Endodermal cell (in vitro differentiated cells): ENCODE measurements at regions not wholly inside any gene's neighbourhood (a gene's known extent, or its start where the extent isn't known, plus 50 kb on each side); places are given as distances from the start of the nearest gene placed in this dataset.

Experiments used
- DNase-seq: peaks from one replicate; pipeline ENCODE4 v3.0.0-alpha.2; 2017
- H3K27ac ChIP-seq: 2 replicates; pipeline ENCODE4 v1.5.1; 2013; ENCODE audit warnings: mild to moderate bottlenecking, low read depth, low read length, moderate library complexity
- H3K27me3 ChIP-seq: 2 replicates; pipeline ENCODE4 v1.6.1; 2013; ENCODE audit warnings: mild to moderate bottlenecking, low read length, moderate library complexity; ENCODE audit not compliant: insufficient read depth, control insufficient read depth, poor library complexity, severe bottlenecking
- H3K36me3 ChIP-seq: 2 replicates; pipeline ENCODE4 v1.7.0; 2013; ENCODE audit warnings: mild to moderate bottlenecking, low read length, moderate library complexity; ENCODE audit not compliant: control insufficient read depth, insufficient read depth
- H3K4me1 ChIP-seq: one replicate; pipeline ENCODE4 v1.7.0; 2013; ENCODE audit warnings: low read length; ENCODE audit not compliant: control insufficient read depth, insufficient read depth
- H3K4me3 ChIP-seq: 2 replicates; pipeline ENCODE4 v1.5.1; 2013; ENCODE audit warnings: mild to moderate bottlenecking, low read length, moderate library complexity
- H3K9ac ChIP-seq: 2 replicates; pipeline ENCODE4 v1.6.1; 2013; ENCODE audit warnings: mild to moderate bottlenecking, low read length, moderate library complexity; ENCODE audit not compliant: poor library complexity, severe bottlenecking; ENCODE audit errors: extremely low read depth
- H3K9me3 ChIP-seq: 2 replicates; pipeline ENCODE4 v1.6.1; 2013; ENCODE audit warnings: mild to moderate bottlenecking, low read length, moderate library complexity; ENCODE audit not compliant: control insufficient read depth
- H3K27ac Mint-ChIP-seq: 2 replicates; pipeline ENCODE4 v1.8.0; 2020; ENCODE audit warnings: mixed read lengths
- H3K27me3 Mint-ChIP-seq: 2 replicates; pipeline ENCODE4 v1.8.0; 2021; ENCODE audit warnings: mild to moderate bottlenecking, mixed read lengths; ENCODE audit not compliant: insufficient read depth
- H3K36me3 Mint-ChIP-seq: 2 replicates; pipeline ENCODE4 v1.8.0; 2020; ENCODE audit warnings: low read depth, mixed read lengths
- H3K4me1 Mint-ChIP-seq: 2 replicates; pipeline ENCODE4 v1.8.0; 2020; ENCODE audit warnings: mixed read lengths
- H3K4me3 Mint-ChIP-seq: 2 replicates; pipeline ENCODE4 v1.8.0; 2020; ENCODE audit warnings: mild to moderate bottlenecking, moderate library complexity, mixed read lengths
- H3K9me3 Mint-ChIP-seq: 2 replicates; pipeline ENCODE4 v1.8.0; 2020; ENCODE audit warnings: mild to moderate bottlenecking, mixed read lengths
- WGBS, 2 experiments: methylation state at CpG; one replicate each; pipeline versions ENCODE4 v1.1.5 to v1.1.7; 2013; ENCODE audit warnings: missing lambda C conversion rate in 2 of 2, mixed read lengths in 1 of 2; ENCODE audit not compliant: insufficient coverage in 1 of 2, insufficient read length in 1 of 2; 5-methylcytosine and 5-hydroxymethylcytosine counted together
- TF ChIP-seq, protein P1 (sequence below): fragments of 200-600 bp; sonication (generic); conservative IDR thresholded peaks from 2 replicates; pipeline ENCODE4 v1.5.0; 2021; ENCODE audit warnings: antibody characterized with exemption, mild to moderate bottlenecking

DNA sequence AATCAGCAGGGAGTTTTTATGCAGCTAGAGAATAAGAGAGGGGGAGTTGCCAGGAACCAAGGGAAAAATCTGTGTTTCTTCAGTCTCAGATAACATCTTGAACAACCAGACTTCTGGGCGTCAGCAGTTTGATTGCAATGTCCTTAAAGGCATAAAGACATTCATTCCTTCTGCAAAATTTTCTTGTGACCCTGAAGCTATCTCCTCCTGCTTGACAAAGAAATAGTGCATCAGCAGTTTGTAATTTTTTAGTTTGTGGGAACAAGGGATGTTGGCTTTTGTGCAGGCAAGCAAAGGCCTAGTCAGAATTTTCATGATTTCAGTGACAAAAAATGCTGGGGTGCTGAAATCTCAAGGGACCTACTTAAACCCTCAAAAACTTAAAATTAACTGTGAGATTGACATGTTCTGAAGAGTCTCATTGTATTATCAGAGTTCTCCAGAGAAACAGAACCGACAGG lies 125.8 kb upstream of the UNC5C start:
- no peaks in the 10 kb centered on the region for H3K4me1 ChIP-seq
- no peaks in the 10 kb centered on the region for H3K36me3 ChIP-seq
- TF ChIP-seq, protein P1, sequence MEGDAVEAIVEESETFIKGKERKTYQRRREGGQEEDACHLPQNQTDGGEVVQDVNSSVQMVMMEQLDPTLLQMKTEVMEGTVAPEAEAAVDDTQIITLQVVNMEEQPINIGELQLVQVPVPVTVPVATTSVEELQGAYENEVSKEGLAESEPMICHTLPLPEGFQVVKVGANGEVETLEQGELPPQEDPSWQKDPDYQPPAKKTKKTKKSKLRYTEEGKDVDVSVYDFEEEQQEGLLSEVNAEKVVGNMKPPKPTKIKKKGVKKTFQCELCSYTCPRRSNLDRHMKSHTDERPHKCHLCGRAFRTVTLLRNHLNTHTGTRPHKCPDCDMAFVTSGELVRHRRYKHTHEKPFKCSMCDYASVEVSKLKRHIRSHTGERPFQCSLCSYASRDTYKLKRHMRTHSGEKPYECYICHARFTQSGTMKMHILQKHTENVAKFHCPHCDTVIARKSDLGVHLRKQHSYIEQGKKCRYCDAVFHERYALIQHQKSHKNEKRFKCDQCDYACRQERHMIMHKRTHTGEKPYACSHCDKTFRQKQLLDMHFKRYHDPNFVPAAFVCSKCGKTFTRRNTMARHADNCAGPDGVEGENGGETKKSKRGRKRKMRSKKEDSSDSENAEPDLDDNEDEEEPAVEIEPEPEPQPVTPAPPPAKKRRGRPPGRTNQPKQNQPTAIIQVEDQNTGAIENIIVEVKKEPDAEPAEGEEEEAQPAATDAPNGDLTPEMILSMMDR = no peak
- H3K9me3 Mint-ChIP-seq = peaks cover 2% of the 10 kb centered on the region
- no peaks in the 10 kb centered on the region for H3K27me3 Mint-ChIP-seq
- peak overlapping the region; percentile 50 for H3K27ac ChIP-seq
- no peak overlapping the region for H3K4me3 Mint-ChIP-seq
- H3K9me3 ChIP-seq = no peaks in the 10 kb centered on the region
- H3K27me3 ChIP-seq = no peaks in the 10 kb centered on the region
- H3K27ac Mint-ChIP-seq = no peak overlapping the region
- H3K9ac ChIP-seq = no peak overlapping the region
- H3K36me3 Mint-ChIP-seq = no peaks in the 10 kb centered on the region
- H3K4me1 Mint-ChIP-seq = no peaks in the 10 kb centered on the region
- DNase-seq = no peak
- H3K4me3 ChIP-seq = no peak overlapping the region
- 82 to 90% methylated on average over 2 of the region's 2 CpGs for WGBS, 2 experiments

DNA sequence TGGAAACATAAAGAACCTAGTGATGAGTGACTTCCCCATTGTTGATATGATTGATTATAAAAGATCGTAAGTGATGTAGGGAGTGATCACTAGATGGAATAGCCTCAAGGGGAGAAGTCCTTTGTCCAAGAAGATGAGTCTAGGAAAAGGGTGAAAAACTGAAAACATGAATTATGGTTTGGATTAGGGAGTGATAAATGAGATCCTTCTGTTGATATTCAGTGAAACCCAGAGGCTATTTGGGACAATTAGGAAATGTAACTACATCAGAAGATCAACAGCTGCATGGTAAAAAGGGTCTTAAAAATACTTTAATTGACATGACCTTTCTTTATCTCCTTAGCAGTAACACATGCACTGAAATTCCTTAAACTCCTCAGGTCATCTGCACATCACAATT lies 124.0 kb upstream of the UNC5C start:
- Histone ChIP-seq H3K9ac (no peak overlapping the region), H3K9me3 (no peaks in the 10 kb centered on the region), H3K4me1 (no peaks in the 10 kb centered on the region), H3K36me3 (no peaks in the 10 kb centered on the region), H3K4me3 (no peak overlapping the region), H3K27me3 (no peaks in the 10 kb centered on the region), H3K27ac (no peak overlapping the region)
- H3K27me3 Mint-ChIP-seq = no peaks in the 10 kb centered on the region
- no peaks in the 10 kb centered on the region for H3K36me3 Mint-ChIP-seq
- no peaks in the 10 kb centered on the region for H3K4me1 Mint-ChIP-seq
- TF ChIP-seq, protein P1 = no peak
- 86 to 88% methylated on average over 1 of the region's 1 CpG for WGBS, 2 experiments
- DNase-seq = no peak
- no peak overlapping the region for H3K4me3 Mint-ChIP-seq
- H3K9me3 Mint-ChIP-seq = peaks cover 11% of the 10 kb centered on the region
- H3K27ac Mint-ChIP-seq = no peak overlapping the region

DNA sequence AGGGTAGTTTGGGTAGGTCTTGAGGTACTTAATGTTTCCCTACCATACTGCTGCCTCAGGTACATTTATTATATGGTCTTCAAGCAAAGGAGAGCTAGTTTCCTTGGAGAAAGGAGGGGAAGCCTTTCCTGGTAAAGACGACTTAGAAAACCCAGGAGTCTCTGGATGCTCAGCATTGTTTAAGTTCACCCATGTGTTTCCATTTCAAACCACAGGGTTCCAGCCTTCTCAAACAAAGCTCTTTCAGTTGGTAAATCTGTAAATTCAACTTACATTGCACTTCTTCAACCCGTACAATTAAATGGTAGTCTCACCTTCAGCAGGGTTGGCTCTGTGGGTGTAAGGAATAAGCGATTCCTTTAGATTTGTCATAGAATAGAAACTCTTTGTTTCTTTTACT lies 111.9 kb upstream of the UNC5C start:
- H3K36me3 Mint-ChIP-seq = no peaks in the 10 kb centered on the region

More for the DNA sequence above, 111.9 kb upstream of the UNC5C start:
- Mint-ChIP-seq H3K4me1 (peaks cover 9% of the 10 kb centered on the region), H3K27me3 (no peaks in the 10 kb centered on the region), H3K27ac (no peak overlapping the region), H3K4me3 (no peak overlapping the region), H3K9me3 (peaks cover 35% of the 10 kb centered on the region)
- no peak overlapping the region for H3K9ac ChIP-seq
- DNase-seq = no peak
- H3K36me3 ChIP-seq = no peaks in the 10 kb centered on the region
- H3K4me1 ChIP-seq = no peaks in the 10 kb centered on the region
- H3K4me3 ChIP-seq = no peak overlapping the region
- WGBS, 2 experiments = 82% methylated on average over 3 of the region's 3 CpGs; no CpG with 5 or more reads in 1 of the 2 experiments
- H3K27me3 ChIP-seq = no peaks in the 10 kb centered on the region
- no peak overlapping the region for H3K27ac ChIP-seq
- H3K9me3 ChIP-seq = peaks cover 9% of the 10 kb centered on the region
- TF ChIP-seq, protein P1 = no peak
